ENCODE measurements at regions not wholly inside any gene's neighbourhood (a gene's known extent, or its start where the extent isn't known, plus 50 kb on each side); places are given as distances from the start of the nearest gene placed in this dataset.

DNA sequence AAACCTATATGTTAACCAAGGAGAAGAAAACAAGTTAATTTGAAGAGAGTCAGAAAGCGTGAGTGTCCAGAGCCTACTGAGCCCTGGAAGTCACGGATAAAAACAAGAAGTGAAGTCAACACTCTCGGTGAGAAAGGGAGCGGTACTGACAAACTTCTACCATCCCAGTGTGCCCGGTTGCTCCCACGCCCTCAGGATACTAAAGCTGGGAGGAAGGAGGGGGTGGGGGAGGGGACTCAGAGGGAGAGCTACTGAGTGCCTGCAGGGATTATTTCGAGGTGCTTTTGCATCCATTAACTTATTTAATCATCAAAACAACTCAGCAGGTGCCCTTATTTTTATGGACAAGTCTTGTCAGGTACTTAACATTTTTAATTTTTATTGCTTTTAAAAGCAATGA is 166.2 kb downstream of the ZIC5 start (continued):
- TF ChIP-seq MED13 (CRISPR knock-in tag; IDR thresholded peaks at IDR 0.05) (no peak), NFKB2 (CRISPR knock-in tag; IDR thresholded peaks at IDR 0.05; ENCODE audit: borderline replicate concordance) (no peak)

- no peak overlapping the region for H2AFZ ChIP-seq (ENCODE audit: low read length)
- ATAC-seq: no peak
- DNase-seq (ENCODE audit: low spot score): no peak
- H3K27me3 ChIP-seq (ENCODE audit: control insufficient read depth in 1 of 2, insufficient read depth in 2 of 2, low read length in 2 of 2): no peaks in the 10 kb centered on the region
- WGBS (ENCODE audit: low lambda C conversion rate): 67% methylated on average over 3 of the region's 3 CpGs
- no peak for FAIRE-seq
- no peak overlapping the region for H3K9ac ChIP-seq (ENCODE audit: insufficient read depth, low read depth, low read length)
- H3K4me3 ChIP-seq (replicated peaks in 1 of 3; ENCODE audit: insufficient read depth in 1 of 3, low read depth in 2 of 3, low read length in 3 of 3): no peak overlapping the region
- POLR2A ChIA-PET: no interaction called here
- no peaks in the 10 kb centered on the region for H4K20me1 ChIP-seq (ENCODE audit: insufficient read depth, low read length)
- H3K27ac ChIP-seq (ENCODE audit: extremely low read length, insufficient read depth, low read length): no peak overlapping the region
- H3K79me2 ChIP-seq (ENCODE audit: insufficient read depth, low read length): no peaks in the 10 kb centered on the region
- H3K4me2 ChIP-seq (ENCODE audit: low read depth, low read length): no peak overlapping the region
- peaks cover 7% of the 10 kb centered on the region; the same call in 1 of the 2 replicates for H3K4me1 ChIP-seq (ENCODE audit: insufficient read depth, low read length)
- BruUV-seq (replicated peaks): no TSS peak
- CTCF ChIA-PET (ENCODE audit: low intra/inter-chr PET ratio, low total read pairs): no interaction called here
- H3K36me3 ChIP-seq (replicated peaks in 1 of 2; ENCODE audit: control insufficient read depth in 1 of 2, insufficient read depth in 2 of 2, low read length in 2 of 2): no peaks in the 10 kb centered on the region
- intact Hi-C loops (cut with micrococcal nuclease; ENCODE audit: unreplicated experiment) (no loop called here), in situ Hi-C loops (cut with HindIII; ENCODE audit: extremely low pct_ligation_motif_present, low pct_unique_long_range_greater_than_20kb) (no loop called here)
- no peaks in the 10 kb centered on the region for H3K9me3 ChIP-seq (ENCODE audit: low read length)
- TF ChIP-seq ZNF253 (CRISPR knock-in tag; IDR thresholded peaks at IDR 0.05; ENCODE audit: borderline replicate concordance) (no peak), ZNF383 (CRISPR knock-in tag; IDR thresholded peaks at IDR 0.05; ENCODE audit: borderline replicate concordance) (no peak), JUNB (CRISPR knock-in tag; IDR thresholded peaks at IDR 0.05; ENCODE audit: borderline replicate concordance) (no peak), AHR (CRISPR knock-in tag; IDR thresholded peaks at IDR 0.05) (no peak), SAP130 (CRISPR knock-in tag; IDR thresholded peaks at IDR 0.05; ENCODE audit: low read depth) (no peak), ZNF34 (CRISPR knock-in tag; IDR thresholded peaks at IDR 0.05; ENCODE audit: borderline replicate concordance) (no peak), EZH2 (conservative IDR thresholded peaks at IDR 0.05; ENCODE audit: low read depth, low read length) (no peak), FOXA1 (IDR thresholded peaks at IDR 0.05) (no peak), FOXA1 (CRISPR knock-in tag; IDR thresholded peaks at IDR 0.05) (no peak), ZNF615 (CRISPR knock-in tag; IDR thresholded peaks at IDR 0.05; ENCODE audit: borderline replicate concordance) (no peak), ZNF251 (CRISPR knock-in tag; IDR thresholded peaks at IDR 0.05) (no peak), SP5 (CRISPR knock-in tag; IDR thresholded peaks at IDR 0.05; ENCODE audit: borderline replicate concordance, low read depth) (no peak), ZKSCAN5 (CRISPR knock-in tag; IDR thresholded peaks at IDR 0.05) (no peak), MYNN (CRISPR knock-in tag; IDR thresholded peaks at IDR 0.05; ENCODE audit: low read depth) (no peak), SP4 (CRISPR knock-in tag; IDR thresholded peaks at IDR 0.05) (no peak), BCL6 (CRISPR knock-in tag; IDR thresholded peaks at IDR 0.05) (no peak), YY1 (IDR thresholded peaks at IDR 0.05; ENCODE audit: insufficient read depth, insufficient replicate concordance, low read depth, low read length) (no peak), SNAPC2 (CRISPR knock-in tag; IDR thresholded peaks at IDR 0.05) (no peak)
- TF ChIP-seq, protein P1, sequence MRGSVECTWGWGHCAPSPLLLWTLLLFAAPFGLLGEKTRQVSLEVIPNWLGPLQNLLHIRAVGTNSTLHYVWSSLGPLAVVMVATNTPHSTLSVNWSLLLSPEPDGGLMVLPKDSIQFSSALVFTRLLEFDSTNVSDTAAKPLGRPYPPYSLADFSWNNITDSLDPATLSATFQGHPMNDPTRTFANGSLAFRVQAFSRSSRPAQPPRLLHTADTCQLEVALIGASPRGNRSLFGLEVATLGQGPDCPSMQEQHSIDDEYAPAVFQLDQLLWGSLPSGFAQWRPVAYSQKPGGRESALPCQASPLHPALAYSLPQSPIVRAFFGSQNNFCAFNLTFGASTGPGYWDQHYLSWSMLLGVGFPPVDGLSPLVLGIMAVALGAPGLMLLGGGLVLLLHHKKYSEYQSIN (CRISPR knock-in tag; IDR thresholded peaks at IDR 0.05; ENCODE audit: borderline replicate concordance): no peak
- TF ChIP-seq, protein P2, sequence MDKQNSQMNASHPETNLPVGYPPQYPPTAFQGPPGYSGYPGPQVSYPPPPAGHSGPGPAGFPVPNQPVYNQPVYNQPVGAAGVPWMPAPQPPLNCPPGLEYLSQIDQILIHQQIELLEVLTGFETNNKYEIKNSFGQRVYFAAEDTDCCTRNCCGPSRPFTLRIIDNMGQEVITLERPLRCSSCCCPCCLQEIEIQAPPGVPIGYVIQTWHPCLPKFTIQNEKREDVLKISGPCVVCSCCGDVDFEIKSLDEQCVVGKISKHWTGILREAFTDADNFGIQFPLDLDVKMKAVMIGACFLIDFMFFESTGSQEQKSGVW (CRISPR knock-in tag; IDR thresholded peaks at IDR 0.05; ENCODE audit: borderline replicate concordance): no peak
- TF ChIP-seq, protein P3, sequence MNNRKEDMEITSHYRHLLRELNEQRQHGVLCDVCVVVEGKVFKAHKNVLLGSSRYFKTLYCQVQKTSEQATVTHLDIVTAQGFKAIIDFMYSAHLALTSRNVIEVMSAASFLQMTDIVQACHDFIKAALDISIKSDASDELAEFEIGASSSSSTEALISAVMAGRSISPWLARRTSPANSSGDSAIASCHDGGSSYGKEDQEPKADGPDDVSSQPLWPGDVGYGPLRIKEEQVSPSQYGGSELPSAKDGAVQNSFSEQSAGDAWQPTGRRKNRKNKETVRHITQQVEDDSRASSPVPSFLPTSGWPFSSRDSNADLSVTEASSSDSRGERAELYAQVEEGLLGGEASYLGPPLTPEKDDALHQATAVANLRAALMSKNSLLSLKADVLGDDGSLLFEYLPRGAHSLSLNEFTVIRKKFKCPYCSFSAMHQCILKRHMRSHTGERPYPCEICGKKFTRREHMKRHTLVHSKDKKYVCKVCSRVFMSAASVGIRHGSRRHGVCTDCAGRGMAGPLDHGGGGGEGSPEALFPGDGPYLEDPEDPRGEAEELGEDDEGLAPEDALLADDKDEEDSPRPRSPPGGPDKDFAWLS (CRISPR knock-in tag; IDR thresholded peaks at IDR 0.05; ENCODE audit: borderline replicate concordance): no peak
These were observed 168.4 kb downstream of the ZIC5 start for GRCh38 chr13:99803141-99803540.
